GM10248 (cell line): ENCODE measurements at regions not wholly inside any gene's neighbourhood (a gene's known extent, or its start where the extent isn't known, plus 50 kb on each side); places are given as distances from the start of the nearest gene placed in this dataset.
"Not testable (repeated sequence)": the region's sequence is repeated elsewhere in the genome, so short reads cannot be mapped to it uniquely, and the experiment has no call there.

Source experiments
- CTCF ChIA-PET: fragments of 300-600 bp; sonication (Branson Sonifier 250); formaldehyde crosslinking; extraction: SDS; loops from one replicate; lab custom pipeline; 2021; ENCODE audit warnings: antibody characterized with exemption; lab: Yijun Ruan, JAX
- POLR2A ChIA-PET: fragments of 350-650 bp; sonication (Branson Sonifier 250); formaldehyde crosslinking; extraction: SDS; loops from one replicate; lab custom pipeline; 2020; ENCODE audit warnings: antibody characterized with exemption; lab: Yijun Ruan, JAX
- DNase-seq: peaks from one replicate; pipeline ENCODE4 v3.0.0; 2012; ENCODE audit errors: extremely low spot score
- TF ChIP-seq, protein P1 (sequence below): IDR thresholded peaks from 2 replicates; pipeline ENCODE4 v1.5.1; 2012; ENCODE audit warnings: mild to moderate bottlenecking, low read depth; ENCODE audit errors: extremely low read depth, missing control alignments, control extremely low read depth

DNA sequence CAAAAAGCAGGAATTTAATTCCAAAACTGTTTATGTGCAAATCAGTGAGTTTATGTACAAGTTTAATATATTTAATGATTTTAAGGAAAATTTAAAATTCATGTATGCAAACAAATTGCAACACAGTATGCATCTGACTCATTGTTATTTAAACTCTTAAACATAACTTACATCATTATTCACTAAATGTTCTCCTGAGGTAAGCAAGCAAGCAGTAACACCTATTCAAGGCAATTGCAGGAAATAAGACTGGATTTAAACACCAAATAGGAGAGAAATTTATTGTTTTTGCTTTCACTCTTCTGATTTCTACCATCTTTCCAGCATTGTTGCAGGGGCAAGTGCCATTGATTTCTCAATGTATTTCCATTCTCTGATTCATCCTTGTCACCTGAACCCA lies 239.5 kb downstream of the TFAP2A start:
- CTCF ChIA-PET, result no interaction called here
- DNase-seq, result no peak
- TF ChIP-seq, protein P1, sequence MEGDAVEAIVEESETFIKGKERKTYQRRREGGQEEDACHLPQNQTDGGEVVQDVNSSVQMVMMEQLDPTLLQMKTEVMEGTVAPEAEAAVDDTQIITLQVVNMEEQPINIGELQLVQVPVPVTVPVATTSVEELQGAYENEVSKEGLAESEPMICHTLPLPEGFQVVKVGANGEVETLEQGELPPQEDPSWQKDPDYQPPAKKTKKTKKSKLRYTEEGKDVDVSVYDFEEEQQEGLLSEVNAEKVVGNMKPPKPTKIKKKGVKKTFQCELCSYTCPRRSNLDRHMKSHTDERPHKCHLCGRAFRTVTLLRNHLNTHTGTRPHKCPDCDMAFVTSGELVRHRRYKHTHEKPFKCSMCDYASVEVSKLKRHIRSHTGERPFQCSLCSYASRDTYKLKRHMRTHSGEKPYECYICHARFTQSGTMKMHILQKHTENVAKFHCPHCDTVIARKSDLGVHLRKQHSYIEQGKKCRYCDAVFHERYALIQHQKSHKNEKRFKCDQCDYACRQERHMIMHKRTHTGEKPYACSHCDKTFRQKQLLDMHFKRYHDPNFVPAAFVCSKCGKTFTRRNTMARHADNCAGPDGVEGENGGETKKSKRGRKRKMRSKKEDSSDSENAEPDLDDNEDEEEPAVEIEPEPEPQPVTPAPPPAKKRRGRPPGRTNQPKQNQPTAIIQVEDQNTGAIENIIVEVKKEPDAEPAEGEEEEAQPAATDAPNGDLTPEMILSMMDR, result no peak
- POLR2A ChIA-PET, result no interaction called here

DNA sequence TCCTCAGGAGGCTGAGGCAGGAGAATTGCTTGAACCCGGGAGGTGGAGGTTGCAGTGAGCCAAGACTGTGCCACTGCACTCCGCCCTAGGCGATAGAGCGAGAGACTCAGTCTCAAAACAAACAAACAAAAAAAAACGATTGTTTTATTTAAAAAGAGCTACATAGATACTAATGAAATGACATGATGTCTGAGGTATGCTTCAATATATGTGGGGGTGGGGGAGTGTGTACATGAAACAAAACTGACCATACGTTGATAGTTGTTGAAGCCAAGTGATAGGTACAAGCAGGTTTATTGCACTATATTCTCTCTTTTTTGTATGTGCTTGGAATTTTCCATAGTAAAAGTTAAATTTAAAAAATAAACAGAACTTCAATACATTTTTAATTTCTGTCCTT lies 240.1 kb downstream of the TFAP2A start:
- TF ChIP-seq, protein P1, result no peak
- ChIA-PET POLR2A (no interaction called here), CTCF (no interaction called here)
- no peak for DNase-seq

DNA sequence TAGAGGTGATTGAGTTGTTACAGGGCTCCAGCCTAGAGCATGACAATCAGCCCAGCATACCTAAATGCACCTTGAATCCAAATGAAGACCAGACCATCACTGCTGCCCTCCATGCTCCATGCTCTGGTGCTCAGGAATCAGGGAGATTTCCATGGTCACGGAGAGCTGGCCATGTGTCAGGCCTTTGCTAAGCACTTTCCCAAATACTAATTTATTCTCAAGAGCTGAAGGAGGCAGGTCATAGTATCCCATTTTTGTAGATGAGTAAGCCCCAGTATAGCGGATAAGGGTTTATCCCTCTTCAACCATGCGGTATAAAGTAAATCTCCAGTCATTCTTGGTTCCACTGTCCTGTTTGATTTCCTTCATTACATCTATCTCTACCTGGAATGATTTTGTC lies 240.8 kb downstream of the TFAP2A start:
- TF ChIP-seq, protein P1, result no peak
- CTCF ChIA-PET, result interaction anchor here (1.0 kb wide), 1 partner anchor 24 kb away, joined by 3 read pairs; no protein-coding TSS in a partner anchor
- no peak for DNase-seq
- POLR2A ChIA-PET, result no interaction called here

DNA sequence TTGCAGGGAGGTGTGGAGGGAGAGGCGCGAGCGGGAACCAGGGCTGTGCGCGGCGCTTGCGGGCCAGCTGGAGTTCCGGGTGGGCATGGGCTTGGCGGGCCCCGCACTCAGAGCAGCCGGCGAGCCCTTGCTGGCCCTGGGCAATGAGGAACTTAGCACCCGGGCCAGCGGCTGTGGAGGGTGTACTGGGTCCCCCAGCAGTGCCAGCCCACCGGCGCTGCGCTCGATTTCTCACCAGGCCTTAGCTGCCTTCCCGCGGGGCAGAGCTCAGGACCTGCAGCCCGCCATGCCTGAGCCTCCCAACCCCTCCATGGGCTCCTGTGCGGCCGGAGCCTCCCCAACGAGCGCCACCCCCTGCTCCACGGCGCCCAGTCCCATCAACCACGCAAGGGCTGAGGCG lies 243.2 kb downstream of the TFAP2A start:
- POLR2A ChIA-PET, DNase-seq: not testable (repeated sequence)
- CTCF ChIA-PET, result interaction anchor here (1.5 kb wide), 1 partner anchor 8 kb away, joined by 5 read pairs; no protein-coding TSS in a partner anchor

DNA sequence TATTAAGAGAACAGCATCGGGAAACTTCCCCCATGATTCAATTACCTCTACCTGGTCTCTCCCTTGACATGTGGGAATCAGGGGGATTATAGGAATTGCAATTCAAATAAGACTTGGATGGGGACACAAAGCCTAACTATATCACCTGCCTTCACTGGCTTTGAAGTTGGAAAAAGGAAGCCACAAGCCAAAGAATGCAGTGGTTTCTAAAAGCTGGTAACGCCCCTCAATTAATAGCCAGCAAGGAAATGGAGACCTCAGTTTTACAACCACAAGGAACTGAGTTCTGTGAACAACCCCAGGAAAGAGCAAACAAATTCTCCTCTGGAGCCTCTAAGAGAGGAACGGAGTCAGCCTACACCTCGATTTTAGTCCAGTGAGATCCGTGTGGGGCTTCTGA lies 244.1 kb downstream of the TFAP2A start:
- ChIA-PET CTCF (no interaction called here), POLR2A (no interaction called here)
- TF ChIP-seq, protein P1, result no peak
- DNase-seq, result no peak

DNA sequence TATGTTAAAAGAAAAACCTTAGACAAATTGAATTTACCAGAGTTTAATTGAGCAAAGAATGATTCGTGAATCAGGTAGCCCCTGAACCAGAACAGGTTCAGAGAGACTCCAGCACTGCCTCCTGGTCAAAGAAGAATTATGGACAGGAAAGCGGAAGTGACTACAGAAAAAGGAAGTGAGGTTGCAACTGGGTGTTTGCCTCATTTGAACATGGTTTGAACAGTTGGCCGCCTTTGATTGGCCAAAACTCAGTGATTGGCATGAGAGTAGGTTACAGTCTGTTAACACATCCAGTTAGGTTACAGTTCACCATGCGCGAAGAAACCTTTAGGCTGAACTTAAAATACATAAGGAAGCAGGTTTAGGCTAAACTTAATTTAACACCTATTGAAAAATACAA lies 248.8 kb downstream of the TFAP2A start:
- TF ChIP-seq, protein P1, result no peak
- ChIA-PET CTCF (no interaction called here), POLR2A (no interaction called here)
- no peak for DNase-seq

DNA sequence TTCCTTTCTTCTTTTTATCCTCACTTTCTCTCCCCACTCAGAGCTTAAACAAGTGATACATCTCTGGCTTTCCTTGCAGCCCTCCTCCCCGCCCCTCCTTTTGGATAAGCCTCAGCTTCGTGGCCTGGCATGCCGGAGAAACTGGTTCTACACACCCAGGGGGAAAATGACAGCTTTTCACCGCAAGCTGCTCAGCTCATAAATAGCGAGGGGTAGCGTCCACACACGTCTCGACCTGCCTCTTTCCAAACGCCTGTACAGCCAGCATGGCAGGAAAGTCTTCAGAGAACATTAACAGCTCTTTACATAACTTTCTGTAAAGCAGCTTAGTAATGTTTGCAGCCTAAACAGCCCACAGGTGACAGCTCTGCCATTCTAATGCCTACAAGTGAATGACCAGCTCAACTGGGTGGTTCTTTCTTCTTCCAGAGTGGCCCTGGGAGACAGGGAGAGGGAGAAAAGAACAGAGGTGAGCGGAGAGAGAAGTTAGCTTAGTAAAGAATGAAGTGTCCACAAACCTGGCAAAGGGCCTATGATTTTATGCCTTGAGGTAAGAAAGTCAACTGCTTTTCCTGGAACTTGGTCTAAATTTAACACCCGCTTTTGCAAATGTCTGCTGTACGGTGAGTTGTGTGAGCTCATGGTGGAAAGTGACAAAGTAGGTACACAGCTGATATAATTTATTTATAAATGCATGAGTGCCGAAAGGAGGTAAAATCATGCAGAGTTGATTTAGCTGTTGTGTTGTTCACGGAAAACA lies 251.5 kb downstream of the TFAP2A start:
- TF ChIP-seq, protein P1, result no peak
- DNase-seq, result no peak
- POLR2A ChIA-PET, result no interaction called here
- CTCF ChIA-PET, result interaction anchor here (0.8 to 1.6 kb wide), 4 partner anchors 9 to 34 kb away, joined by 3 to 5 read pairs (median 3); no protein-coding TSS in a partner anchor
